Stomach (tissue), 8 donors: ENCODE measurements at regions not wholly inside any gene's neighbourhood (a gene's known extent, or its start where the extent isn't known, plus 50 kb on each side); places are given as distances from the start of the nearest gene placed in this dataset.
"Not testable (repeated sequence)": the region's sequence is repeated elsewhere in the genome, so short reads cannot be mapped to it uniquely, and the experiment has no call there.

ENCODE experiments used
- DNase-seq, 2 donors: peaks; one replicate each; pipeline versions ENCODE4 v3.0.0 to v3.0.0-alpha.2; 2013 to 2019
- H3K27ac ChIP-seq, 5 donors: fragments of 200-600 bp in 4 of 5; sonication (generic) in 4 of 5; one replicate each; pipeline ENCODE4 v1.5.1; 2013 to 2019; ENCODE audit warnings: mild to moderate bottlenecking in 1 of 5, moderate library complexity in 1 of 5
- H3K27me3 ChIP-seq, 3 donors: fragments of 200-600 bp; sonication (generic); one replicate each; pipeline ENCODE4 v1.5.1; 2017 to 2019; ENCODE audit warnings: mixed run types in 1 of 3
- H3K36me3 ChIP-seq, 4 donors: fragments of 200-600 bp; sonication (generic); 1 replicate in 3 of 4; 2 replicates in 1 of 4; pipeline ENCODE4 v1.5.1; 2016 to 2019
- H3K4me1 ChIP-seq, 4 donors: fragments of 200-600 bp; sonication (generic); one replicate each; pipeline ENCODE4 v1.5.1; 2016 to 2019
- H3K4me3 ChIP-seq, 4 donors: fragments of 200-600 bp; sonication (generic) in 3 of 4; one replicate each; pipeline ENCODE4 v1.5.1; 2016 to 2019; ENCODE audit warnings: mild to moderate bottlenecking in 1 of 4
- H3K9me3 ChIP-seq, 4 donors: fragments of 200-600 bp; sonication (generic); one replicate each; pipeline ENCODE4 v1.5.1; 2016 to 2019
- EP300 ChIP-seq: sonication (generic); formaldehyde crosslinking; IDR thresholded peaks from one replicate; pipeline ENCODE4 v1.6.1; 2017; ENCODE audit warnings: antibody characterized with exemption
- POLR2A ChIP-seq, 4 donors: fragments of 450-650 bp; IDR thresholded peaks; one replicate each; pipeline ENCODE4 v1.6.1; 2016; ENCODE audit warnings: antibody characterized with exemption in 4 of 4, control low read depth in 2 of 4, mild to moderate bottlenecking in 1 of 4, moderate library complexity in 1 of 4
- POLR2AphosphoS5 ChIP-seq, 3 donors: sonication (generic); formaldehyde crosslinking; IDR thresholded peaks; one replicate each; pipeline ENCODE4 v1.6.1; 2016; ENCODE audit warnings: antibody characterized with exemption in 3 of 3
- WGBS, 5 donors: extraction: QIAGEN DNeasy Blood & Tissue Kit in 3 of 5; methylation state at CpG; one replicate each; pipeline versions ENCODE4 v1.1.5 to v1.1.7; 2013 to 2018; 5-methylcytosine and 5-hydroxymethylcytosine counted together
- intact Hi-C: fragments of 100-400 bp; cut with DNase I; formaldehyde crosslinking; loops from one replicate; pipeline ENCODE4 v1.15.1; 2023; ENCODE audit warnings: low total_unique reads
- TF ChIP-seq, protein P1 (sequence below), 7 experiments: fragments of 450-650 bp in 4 of 7; fragments of 200-600 bp in 3 of 7; sonication (generic) in 3 of 7; IDR thresholded peaks; one replicate each; pipeline ENCODE4 v1.5.1; 2016 to 2019; ENCODE audit warnings: antibody characterized with exemption in 7 of 7, control low read depth in 2 of 7, mild to moderate bottlenecking in 1 of 7
- donor health status: healthy with polysubstance abuse.
- donor health status: Bipolar disorder and iron deficiency.
- donor health status: healthy.

GRCh38 chr1:242914729-242915128 is 340.4 kb downstream of the CEP170 start:
- H3K9me3 ChIP-seq, H3K4me1 ChIP-seq, intact Hi-C loops, H3K36me3 ChIP-seq, H3K27ac ChIP-seq, H3K4me3 ChIP-seq, DNase-seq, H3K27me3 ChIP-seq: not testable (repeated sequence)
- WGBS, 5 donors = 28 to 48% (median 38%) methylated on average over 4 of the region's 4 CpGs

DNA sequence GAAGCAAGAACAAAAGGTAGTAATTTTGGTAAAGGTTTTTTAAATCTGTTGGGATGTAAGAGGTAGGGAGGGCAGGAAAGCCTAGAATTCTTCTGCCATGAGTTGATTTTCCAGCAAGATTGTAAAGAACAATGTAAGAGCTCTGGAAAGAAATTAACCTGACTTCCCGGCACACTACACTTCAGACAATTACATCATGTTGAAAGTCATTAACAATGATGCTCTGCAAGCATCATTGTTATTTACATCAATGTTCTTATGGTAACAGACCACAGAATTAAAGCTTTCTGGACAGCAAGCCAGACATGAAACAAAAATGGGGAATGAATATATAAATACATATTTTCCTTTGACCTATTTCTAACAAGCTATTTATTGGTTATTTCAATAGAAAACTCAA is 342.2 kb downstream of the CEP170 start:
- H3K4me3 ChIP-seq, H3K27ac ChIP-seq, H3K36me3 ChIP-seq, H3K9me3 ChIP-seq, DNase-seq, intact Hi-C loops, H3K4me1 ChIP-seq, H3K27me3 ChIP-seq: not testable (repeated sequence)
- 83 to 100% (median 94%) methylated on average over 1 of the region's 1 CpG for WGBS, 5 donors

DNA sequence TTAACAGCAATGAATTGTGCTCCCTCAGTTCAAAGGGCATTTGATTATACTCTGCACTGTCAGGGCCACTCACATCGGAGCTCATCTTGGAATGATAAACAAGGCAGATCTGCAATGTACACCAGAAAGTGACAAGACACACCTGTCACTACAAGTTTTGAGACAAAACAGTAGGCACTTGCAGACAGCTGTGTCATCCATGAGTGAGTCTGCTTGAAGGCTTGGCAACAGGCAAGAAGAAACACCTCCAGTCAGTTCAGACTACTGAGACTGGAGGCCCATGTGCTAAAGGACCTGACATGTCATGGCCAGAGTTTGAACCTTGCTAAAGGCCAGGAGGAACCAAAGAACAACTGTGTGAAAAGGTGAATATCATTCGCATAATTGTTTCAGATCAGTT is 354.5 kb downstream of the CEP170 start:
- H3K4me1 ChIP-seq, H3K9me3 ChIP-seq, H3K4me3 ChIP-seq, H3K27ac ChIP-seq, DNase-seq, H3K36me3 ChIP-seq, intact Hi-C loops, H3K27me3 ChIP-seq: not testable (repeated sequence)
- WGBS, 5 donors = 54 to 83% (median 72%) methylated on average over 2 of the region's 2 CpGs

DNA sequence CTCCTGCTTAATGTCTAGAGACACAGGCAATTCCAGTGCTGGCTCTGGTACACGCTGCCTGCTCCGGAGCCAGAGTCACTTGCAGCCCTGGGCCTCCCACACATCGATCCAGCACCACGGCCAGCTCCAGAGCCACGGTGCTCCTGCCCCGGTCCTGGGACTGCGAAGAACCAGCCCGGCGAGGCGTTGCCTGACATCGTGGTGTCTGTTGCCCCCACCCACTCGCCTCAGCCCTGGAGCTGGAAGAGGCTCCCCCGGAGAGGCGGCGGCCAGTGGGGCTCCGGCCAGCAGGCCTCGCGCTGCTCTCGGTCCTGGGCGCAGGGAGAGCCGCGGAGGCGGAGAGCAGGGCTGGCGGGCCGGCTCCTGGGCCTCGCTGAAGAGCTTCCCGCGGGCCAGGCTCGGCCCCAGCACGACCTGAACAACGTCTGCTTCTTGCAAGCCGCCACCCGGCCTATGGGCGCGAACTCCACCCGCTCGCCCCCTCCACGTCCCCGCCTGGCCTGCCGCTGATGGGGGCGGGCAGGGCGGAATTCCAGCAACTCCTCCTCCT is 364.8 kb downstream of the CEP170 start:
- no peak overlapping the region for H3K4me3 ChIP-seq
- intact Hi-C loops = no loop called here
- WGBS, 5 donors = 5 to 23% (median 8%) methylated on average over 14 to 42 of the region's 42 CpGs
- DNase-seq = peak in 1 of 2 donors; percentile 32
- peaks cover 0 to 15% (median 5%) of the 10 kb centered on the region in 3 donors for H3K27me3 ChIP-seq
- H3K9me3 ChIP-seq = peaks cover 0 to 6% (median 0%) of the 10 kb centered on the region in 4 donors
- H3K27ac ChIP-seq = no peak overlapping the region
- TF ChIP-seq EP300 (no peak), POLR2A (IDR thresholded peaks at IDR 0.05) (no peak), POLR2AphosphoS5 (IDR thresholded peaks at IDR 0.05) (no peak)
- TF ChIP-seq, protein P1, sequence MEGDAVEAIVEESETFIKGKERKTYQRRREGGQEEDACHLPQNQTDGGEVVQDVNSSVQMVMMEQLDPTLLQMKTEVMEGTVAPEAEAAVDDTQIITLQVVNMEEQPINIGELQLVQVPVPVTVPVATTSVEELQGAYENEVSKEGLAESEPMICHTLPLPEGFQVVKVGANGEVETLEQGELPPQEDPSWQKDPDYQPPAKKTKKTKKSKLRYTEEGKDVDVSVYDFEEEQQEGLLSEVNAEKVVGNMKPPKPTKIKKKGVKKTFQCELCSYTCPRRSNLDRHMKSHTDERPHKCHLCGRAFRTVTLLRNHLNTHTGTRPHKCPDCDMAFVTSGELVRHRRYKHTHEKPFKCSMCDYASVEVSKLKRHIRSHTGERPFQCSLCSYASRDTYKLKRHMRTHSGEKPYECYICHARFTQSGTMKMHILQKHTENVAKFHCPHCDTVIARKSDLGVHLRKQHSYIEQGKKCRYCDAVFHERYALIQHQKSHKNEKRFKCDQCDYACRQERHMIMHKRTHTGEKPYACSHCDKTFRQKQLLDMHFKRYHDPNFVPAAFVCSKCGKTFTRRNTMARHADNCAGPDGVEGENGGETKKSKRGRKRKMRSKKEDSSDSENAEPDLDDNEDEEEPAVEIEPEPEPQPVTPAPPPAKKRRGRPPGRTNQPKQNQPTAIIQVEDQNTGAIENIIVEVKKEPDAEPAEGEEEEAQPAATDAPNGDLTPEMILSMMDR (IDR thresholded peaks at IDR 0.05) = no peak
- H3K36me3 ChIP-seq = no peaks in the 10 kb centered on the region
- H3K4me1 ChIP-seq = peaks cover 0 to 5% (median 0%) of the 10 kb centered on the region in 4 donors

DNA sequence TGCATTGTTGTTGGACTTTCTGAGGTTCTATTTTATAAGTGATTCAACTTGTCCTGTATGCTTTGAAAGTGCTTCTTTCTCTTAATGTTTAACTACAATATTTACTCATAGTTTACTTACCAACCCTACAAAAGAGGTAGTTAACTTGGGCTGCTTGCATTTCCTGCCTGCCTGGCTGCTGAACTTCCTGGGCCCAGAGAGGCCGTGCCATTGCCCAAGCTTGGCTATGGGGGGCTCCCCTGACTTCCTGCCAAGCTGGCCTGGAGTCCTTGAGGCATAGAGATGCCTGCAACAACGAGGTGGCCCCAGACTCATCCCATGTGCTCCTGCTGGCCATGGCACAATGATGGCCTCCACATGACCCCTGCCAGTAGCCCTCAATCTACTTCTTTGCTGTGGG is 361.6 kb upstream of the PLD5 start:
- Histone ChIP-seq H3K27ac (no peak overlapping the region), H3K27me3 (peaks cover 0 to 12% (median 5%) of the 10 kb centered on the region in 3 donors), H3K36me3 (no peaks in the 10 kb centered on the region), H3K9me3 (peaks cover 0 to 6% (median 0%) of the 10 kb centered on the region in 4 donors), H3K4me1 (peaks cover 0 to 5% (median 0%) of the 10 kb centered on the region in 4 donors), H3K4me3 (no peak overlapping the region)
- TF ChIP-seq POLR2A (IDR thresholded peaks at IDR 0.05) (no peak), EP300 (no peak), POLR2AphosphoS5 (IDR thresholded peaks at IDR 0.05) (no peak)
- TF ChIP-seq, protein P1 (IDR thresholded peaks at IDR 0.05) = no peak
- DNase-seq = no peak
- intact Hi-C loops = no loop called here
- WGBS, 5 donors = 0 to 31% (median 11%) methylated on average over 2 of the region's 2 CpGs

DNA sequence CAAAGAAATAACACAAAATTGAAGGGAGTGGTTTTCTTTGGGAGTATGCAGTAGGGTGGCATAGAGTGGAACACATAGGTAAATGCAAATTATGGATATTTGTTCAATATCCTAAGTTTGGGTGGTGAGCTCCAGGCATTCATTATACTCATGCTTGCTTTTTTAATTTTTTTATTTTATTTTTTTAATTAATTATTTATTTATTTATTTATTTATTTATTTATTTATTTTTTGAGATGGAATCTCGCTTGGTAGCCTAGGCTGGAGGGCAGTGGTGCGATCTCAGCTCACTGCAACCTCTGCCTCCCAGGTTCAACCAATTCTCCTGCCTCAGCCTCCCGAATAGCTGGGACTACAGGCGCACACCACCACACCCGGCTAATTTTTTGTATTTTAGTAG is 355.5 kb upstream of the PLD5 start:
- H3K27ac ChIP-seq, DNase-seq, H3K36me3 ChIP-seq, intact Hi-C loops, H3K27me3 ChIP-seq, H3K4me3 ChIP-seq, H3K4me1 ChIP-seq, H3K9me3 ChIP-seq: not testable (repeated sequence)
- WGBS, 5 donors = 70 to 86% (median 76%) methylated on average over 5 of the region's 5 CpGs
